Thyroid gland (tissue), 4 donors: ENCODE measurements at regions not wholly inside any gene's neighbourhood (a gene's known extent, or its start where the extent isn't known, plus 50 kb on each side); places are given as distances from the start of the nearest gene placed in this dataset.

Source experiments
- CTCF ChIP-seq, 6 experiments: fragments of 200-600 bp in 3 of 6; fragments of 450-650 bp in 3 of 6; sonication (generic) in 3 of 6; IDR thresholded peaks; one replicate each; pipeline ENCODE4 v1.5.1; 2016 to 2019; ENCODE audit warnings: antibody characterized with exemption in 6 of 6, mild to moderate bottlenecking in 2 of 6, inconsistent platforms in 1 of 6, moderate library complexity in 1 of 6
- POLR2A ChIP-seq, 2 donors: fragments of 450-650 bp; IDR thresholded peaks; one replicate each; pipeline ENCODE4 v1.6.1; 2017; ENCODE audit warnings: antibody characterized with exemption in 2 of 2, mild to moderate bottlenecking in 2 of 2, moderate library complexity in 1 of 2

GRCh38 chr7:19915596-19915995, 142.2 kb upstream of the TMEM196 start:
- no peak for TF ChIP-seq CTCF (IDR thresholded peaks at IDR 0.05)
- no peak for TF ChIP-seq POLR2A (IDR thresholded peaks at IDR 0.05)
